ENCODE measurements at regions not wholly inside any gene's neighbourhood (a gene's known extent, or its start where the extent isn't known, plus 50 kb on each side); places are given as distances from the start of the nearest gene placed in this dataset.

DNA sequence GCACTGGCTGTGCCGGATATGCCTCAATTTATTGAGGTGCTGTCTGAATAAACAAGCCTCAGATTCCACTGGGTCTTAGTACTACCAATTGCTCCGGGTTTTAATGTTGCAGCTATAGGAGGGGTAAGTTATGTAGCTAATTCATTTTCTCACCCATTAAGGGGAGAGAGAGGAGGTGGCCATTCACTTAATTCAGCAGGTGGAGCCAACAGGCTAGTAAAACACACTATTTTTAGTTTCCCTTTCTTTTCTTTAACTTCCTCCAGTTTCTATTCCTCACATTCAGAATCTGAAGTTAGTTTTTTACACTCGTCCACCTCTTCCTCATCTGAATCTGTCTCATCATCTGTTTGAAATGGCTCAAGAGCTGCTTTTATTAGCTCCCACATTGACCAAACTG is 105.6 kb upstream of the CDH10 start:
- TF ChIP-seq, protein P1, sequence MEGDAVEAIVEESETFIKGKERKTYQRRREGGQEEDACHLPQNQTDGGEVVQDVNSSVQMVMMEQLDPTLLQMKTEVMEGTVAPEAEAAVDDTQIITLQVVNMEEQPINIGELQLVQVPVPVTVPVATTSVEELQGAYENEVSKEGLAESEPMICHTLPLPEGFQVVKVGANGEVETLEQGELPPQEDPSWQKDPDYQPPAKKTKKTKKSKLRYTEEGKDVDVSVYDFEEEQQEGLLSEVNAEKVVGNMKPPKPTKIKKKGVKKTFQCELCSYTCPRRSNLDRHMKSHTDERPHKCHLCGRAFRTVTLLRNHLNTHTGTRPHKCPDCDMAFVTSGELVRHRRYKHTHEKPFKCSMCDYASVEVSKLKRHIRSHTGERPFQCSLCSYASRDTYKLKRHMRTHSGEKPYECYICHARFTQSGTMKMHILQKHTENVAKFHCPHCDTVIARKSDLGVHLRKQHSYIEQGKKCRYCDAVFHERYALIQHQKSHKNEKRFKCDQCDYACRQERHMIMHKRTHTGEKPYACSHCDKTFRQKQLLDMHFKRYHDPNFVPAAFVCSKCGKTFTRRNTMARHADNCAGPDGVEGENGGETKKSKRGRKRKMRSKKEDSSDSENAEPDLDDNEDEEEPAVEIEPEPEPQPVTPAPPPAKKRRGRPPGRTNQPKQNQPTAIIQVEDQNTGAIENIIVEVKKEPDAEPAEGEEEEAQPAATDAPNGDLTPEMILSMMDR (IDR thresholded peaks at IDR 0.05; ENCODE audit: low read depth, low read length, poor library complexity, severe bottlenecking): no peak
- TF ChIP-seq EZH2phosphoT487 (IDR thresholded peaks at IDR 0.05; ENCODE audit: borderline replicate concordance, low read length): no peak

Measured in DOHH2 (cell line).